Smooth muscle cell (in vitro differentiated cells): ENCODE measurements at regions not wholly inside any gene's neighbourhood (a gene's known extent, or its start where the extent isn't known, plus 50 kb on each side); places are given as distances from the start of the nearest gene placed in this dataset.

Experiments used
- DNase-seq: peaks from one replicate; lab custom pipeline; 2025; ENCODE audit not compliant: unreplicated experiment; lab: John Stamatoyannopoulos, UW
- H2AFZ ChIP-seq: fragments of 200-600 bp; sonication (generic); 2 replicates; pipeline ENCODE4 v1.6.0; 2016; ENCODE audit warnings: antibody characterized with exemption, low read depth, mild to moderate bottlenecking
- H3F3A ChIP-seq: fragments of 200-600 bp; sonication (generic); 2 replicates; pipeline ENCODE4 v1.6.0; 2017; ENCODE audit warnings: antibody characterized with exemption, low read depth
- H3K27ac ChIP-seq: fragments of 200-600 bp; sonication (generic); 2 replicates; pipeline ENCODE4 v1.5.1; 2016; ENCODE audit warnings: low read depth, mild to moderate bottlenecking
- H3K27me3 ChIP-seq: fragments of 200-600 bp; sonication (generic); 2 replicates; pipeline ENCODE4 v1.6.1; 2016; ENCODE audit warnings: low read depth, mild to moderate bottlenecking
- H3K36me3 ChIP-seq: fragments of 200-600 bp; sonication (generic); 2 replicates; pipeline ENCODE4 v1.5.1; 2016; ENCODE audit warnings: low read depth
- H3K4me1 ChIP-seq: fragments of 200-600 bp; sonication (generic); 2 replicates; pipeline ENCODE4 v1.5.1; 2016; ENCODE audit warnings: low read depth
- H3K4me2 ChIP-seq: fragments of 200-600 bp; sonication (generic); 2 replicates; pipeline ENCODE4 v1.6.0; 2016; ENCODE audit warnings: mild to moderate bottlenecking
- H3K4me3 ChIP-seq: fragments of 200-600 bp; sonication (generic); 2 replicates; pipeline ENCODE4 v1.5.1; 2016; ENCODE audit warnings: mild to moderate bottlenecking
- H3K79me2 ChIP-seq: fragments of 200-600 bp; sonication (generic); 2 replicates; pipeline ENCODE4 v1.6.0; 2016; ENCODE audit warnings: low read depth, mild to moderate bottlenecking
- H3K9ac ChIP-seq: fragments of 200-600 bp; sonication (generic); 2 replicates; pipeline ENCODE4 v1.6.0; 2016; ENCODE audit warnings: low read depth
- H3K9me3 ChIP-seq: fragments of 200-600 bp; sonication (generic); replicated peaks from 2 replicates; pipeline ENCODE4 v1.5.1; 2016; ENCODE audit warnings: low read depth
- H4K20me1 ChIP-seq: fragments of 200-600 bp; sonication (generic); 2 replicates; pipeline ENCODE4 v1.6.0; 2016; ENCODE audit warnings: low read depth
- CTCF ChIP-seq: fragments of 200-600 bp; sonication (generic); IDR thresholded peaks from 2 replicates; pipeline ENCODE4 v1.5.1; 2017; ENCODE audit warnings: borderline replicate concordance, mild to moderate bottlenecking, antibody characterized with exemption; ENCODE audit not compliant: insufficient read depth, poor library complexity, severe bottlenecking
- WGBS: methylation state at CpG from one replicate; pipeline ENCODE4 v1.1.7; 2016; ENCODE audit warnings: low lambda C conversion rate; 5-methylcytosine and 5-hydroxymethylcytosine counted together

- H3F3A ChIP-seq: no peaks in the 10 kb centered on the region
- H3K79me2 ChIP-seq: no peaks in the 10 kb centered on the region
- H2AFZ ChIP-seq: no peak overlapping the region
- TF ChIP-seq CTCF: no peak
- H3K9ac ChIP-seq: no peak overlapping the region
- peaks cover 6% of the 10 kb centered on the region for H3K4me1 ChIP-seq
- H3K9me3 ChIP-seq: no peaks in the 10 kb centered on the region
- no peaks in the 10 kb centered on the region for H3K27me3 ChIP-seq
- DNase-seq: no peak
- H3K27ac ChIP-seq: peak overlapping the region; percentile 62
- H3K4me3 ChIP-seq: no peak overlapping the region
- peak overlapping the region; percentile 11 for H3K4me2 ChIP-seq
- no peaks in the 10 kb centered on the region for H3K36me3 ChIP-seq
- WGBS: 50% methylated on average over 1 of the region's 1 CpG
- no peaks in the 10 kb centered on the region for H4K20me1 ChIP-seq
These were observed 65.9 kb upstream of the SPOPL start for GRCh38 chr2:138435701-138436100.

GRCh38 chr2:138439733-138440132 lies 61.8 kb upstream of the SPOPL start:
- no peaks in the 10 kb centered on the region for H4K20me1 ChIP-seq
- no peak overlapping the region for H3K4me3 ChIP-seq
- no peak overlapping the region for H3K27ac ChIP-seq
- H3K4me2 ChIP-seq: no peak overlapping the region
- no peak overlapping the region for H2AFZ ChIP-seq
- DNase-seq: no peak
- no peaks in the 10 kb centered on the region for H3K79me2 ChIP-seq
- no peaks in the 10 kb centered on the region for H3K36me3 ChIP-seq
- no peaks in the 10 kb centered on the region for H3F3A ChIP-seq
- H3K4me1 ChIP-seq: peaks cover 4% of the 10 kb centered on the region
- H3K9me3 ChIP-seq: no peaks in the 10 kb centered on the region
- H3K9ac ChIP-seq: no peak overlapping the region
- no peak for TF ChIP-seq CTCF
- no peaks in the 10 kb centered on the region for H3K27me3 ChIP-seq
- 96% methylated on average over 2 of the region's 2 CpGs for WGBS

DNA sequence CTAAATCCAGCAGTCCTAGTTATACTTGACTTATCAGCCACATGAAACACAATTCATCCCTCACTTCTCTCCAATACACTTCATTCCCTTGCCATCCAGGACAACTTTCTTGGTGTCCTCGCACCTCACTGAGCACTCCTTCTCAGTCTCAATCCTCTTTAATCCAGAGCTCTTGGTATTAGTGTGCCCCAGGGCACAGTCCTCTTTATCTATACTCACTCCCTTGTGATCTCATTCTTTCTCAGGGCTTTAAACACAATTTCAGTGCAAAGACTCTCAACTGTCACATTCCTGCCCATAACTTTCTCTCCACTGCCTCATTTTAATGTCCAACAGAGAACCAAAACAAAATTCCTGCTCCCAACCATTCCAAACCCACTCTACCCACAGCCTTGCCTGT lies 60.8 kb upstream of the SPOPL start:
- Histone ChIP-seq H3K4me3 (no peak overlapping the region), H3K27me3 (no peaks in the 10 kb centered on the region), H3K9me3 (no peaks in the 10 kb centered on the region), H3K36me3 (no peaks in the 10 kb centered on the region), H3K9ac (no peak overlapping the region), H3K79me2 (no peaks in the 10 kb centered on the region), H3K27ac (no peak overlapping the region), H2AFZ (no peak overlapping the region), H3F3A (no peaks in the 10 kb centered on the region), H3K4me1 (peaks cover 4% of the 10 kb centered on the region), H4K20me1 (no peaks in the 10 kb centered on the region), H3K4me2 (no peak overlapping the region)
- 19% methylated on average over 1 of the region's 1 CpG for WGBS
- DNase-seq: no peak
- no peak for TF ChIP-seq CTCF

- peaks cover 4% of the 10 kb centered on the region for H3K4me1 ChIP-seq
- no peaks in the 10 kb centered on the region for H3K36me3 ChIP-seq
- no peak overlapping the region for H3K27ac ChIP-seq
- no peaks in the 10 kb centered on the region for H4K20me1 ChIP-seq
- no peak for DNase-seq
- H3K4me3 ChIP-seq: no peak overlapping the region
- H3K79me2 ChIP-seq: no peaks in the 10 kb centered on the region
- WGBS: 89% methylated on average over 3 of the region's 3 CpGs
- H3K27me3 ChIP-seq: no peaks in the 10 kb centered on the region
- H3F3A ChIP-seq: no peaks in the 10 kb centered on the region
- no peak overlapping the region for H3K9ac ChIP-seq
- TF ChIP-seq CTCF: no peak
- H2AFZ ChIP-seq: no peak overlapping the region
- no peak overlapping the region for H3K4me2 ChIP-seq
- H3K9me3 ChIP-seq: no peaks in the 10 kb centered on the region
These were observed 59.7 kb upstream of the SPOPL start for GRCh38 chr2:138441916-138442315.
